DOHH2 (cell line): ENCODE measurements at regions not wholly inside any gene's neighbourhood (a gene's known extent, or its start where the extent isn't known, plus 50 kb on each side); places are given as distances from the start of the nearest gene placed in this dataset.

Experiments used
- EZH2phosphoT487 ChIP-seq: fragments of 200-600 bp; sonication (generic); IDR thresholded peaks from 2 replicates; pipeline ENCODE4 v1.6.1; 2017; ENCODE audit warnings: borderline replicate concordance, mild to moderate bottlenecking, antibody characterized with exemption, low read length, moderate library complexity, mixed read lengths
- TF ChIP-seq, protein P1 (sequence below): fragments of 200-600 bp; sonication (generic); IDR thresholded peaks from one replicate; pipeline ENCODE4 v1.5.1; 2014; ENCODE audit warnings: antibody characterized with exemption, mild to moderate bottlenecking, low read depth, low read length; ENCODE audit not compliant: poor library complexity, severe bottlenecking

DNA sequence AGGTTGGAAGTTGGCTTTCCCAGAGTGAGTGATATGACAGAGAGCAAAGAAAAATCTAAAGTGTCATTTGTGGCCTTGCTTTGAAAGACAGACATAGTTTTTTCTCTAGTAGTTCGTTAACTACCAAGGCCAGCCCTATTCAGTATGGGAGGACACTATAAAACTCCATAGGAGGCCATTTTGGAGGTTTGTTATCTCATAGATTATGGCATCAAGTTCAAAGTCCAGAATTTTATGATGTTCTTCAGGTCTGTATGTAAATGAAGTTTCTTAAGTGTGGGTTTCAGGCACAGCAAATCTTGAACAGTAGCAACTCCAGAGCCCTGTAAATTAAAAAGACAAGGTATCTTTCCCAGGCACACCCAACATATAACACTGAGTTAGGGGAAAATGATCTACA, 437.1 kb downstream of the PLPP3 start:
- TF ChIP-seq EZH2phosphoT487: no peak
- TF ChIP-seq, protein P1, sequence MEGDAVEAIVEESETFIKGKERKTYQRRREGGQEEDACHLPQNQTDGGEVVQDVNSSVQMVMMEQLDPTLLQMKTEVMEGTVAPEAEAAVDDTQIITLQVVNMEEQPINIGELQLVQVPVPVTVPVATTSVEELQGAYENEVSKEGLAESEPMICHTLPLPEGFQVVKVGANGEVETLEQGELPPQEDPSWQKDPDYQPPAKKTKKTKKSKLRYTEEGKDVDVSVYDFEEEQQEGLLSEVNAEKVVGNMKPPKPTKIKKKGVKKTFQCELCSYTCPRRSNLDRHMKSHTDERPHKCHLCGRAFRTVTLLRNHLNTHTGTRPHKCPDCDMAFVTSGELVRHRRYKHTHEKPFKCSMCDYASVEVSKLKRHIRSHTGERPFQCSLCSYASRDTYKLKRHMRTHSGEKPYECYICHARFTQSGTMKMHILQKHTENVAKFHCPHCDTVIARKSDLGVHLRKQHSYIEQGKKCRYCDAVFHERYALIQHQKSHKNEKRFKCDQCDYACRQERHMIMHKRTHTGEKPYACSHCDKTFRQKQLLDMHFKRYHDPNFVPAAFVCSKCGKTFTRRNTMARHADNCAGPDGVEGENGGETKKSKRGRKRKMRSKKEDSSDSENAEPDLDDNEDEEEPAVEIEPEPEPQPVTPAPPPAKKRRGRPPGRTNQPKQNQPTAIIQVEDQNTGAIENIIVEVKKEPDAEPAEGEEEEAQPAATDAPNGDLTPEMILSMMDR: no peak
